Fibroblast of mammary gland (primary cell): ENCODE measurements at regions not wholly inside any gene's neighbourhood (a gene's known extent, or its start where the extent isn't known, plus 50 kb on each side); places are given as distances from the start of the nearest gene placed in this dataset.

ENCODE experiments used
- DNase-seq: peaks from one replicate; pipeline ENCODE4 v3.0.0-alpha.2; 2010; ENCODE audit warnings: low read depth
- H3K4me3 ChIP-seq: 2 replicates; pipeline ENCODE4 v1.5.1; 2011; ENCODE audit warnings: low read depth, mild to moderate bottlenecking, low read length, moderate library complexity; ENCODE audit not compliant: control insufficient read depth
- TF ChIP-seq, protein P1 (sequence below): conservative IDR thresholded peaks from 2 replicates; pipeline ENCODE4 v1.5.1; 2011; ENCODE audit warnings: low read depth, low read length, inconsistent platforms; ENCODE audit not compliant: control insufficient read depth, insufficient read depth

DNA sequence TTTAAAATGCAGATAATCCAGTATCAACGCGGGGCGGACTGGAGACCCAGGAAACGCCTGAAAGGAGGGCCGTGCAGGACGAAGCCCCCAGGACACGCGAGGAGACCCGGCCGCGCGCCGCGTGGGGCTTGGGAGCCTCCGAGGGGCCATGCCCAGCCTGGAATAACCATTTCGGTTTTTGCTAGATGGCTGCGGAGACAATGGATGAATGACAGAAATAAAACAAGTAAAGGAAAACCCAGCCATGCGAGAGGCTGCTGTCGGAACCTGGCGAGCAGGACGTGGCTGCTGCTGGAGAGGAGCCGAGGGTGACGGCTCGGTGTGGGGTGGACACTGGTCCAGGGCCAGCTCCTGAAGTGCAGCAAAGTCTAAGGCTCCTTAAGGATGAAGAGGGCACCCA lies 227.2 kb upstream of the ADARB2 start:
- no peak overlapping the region for H3K4me3 ChIP-seq
- DNase-seq: no peak
- TF ChIP-seq, protein P1, sequence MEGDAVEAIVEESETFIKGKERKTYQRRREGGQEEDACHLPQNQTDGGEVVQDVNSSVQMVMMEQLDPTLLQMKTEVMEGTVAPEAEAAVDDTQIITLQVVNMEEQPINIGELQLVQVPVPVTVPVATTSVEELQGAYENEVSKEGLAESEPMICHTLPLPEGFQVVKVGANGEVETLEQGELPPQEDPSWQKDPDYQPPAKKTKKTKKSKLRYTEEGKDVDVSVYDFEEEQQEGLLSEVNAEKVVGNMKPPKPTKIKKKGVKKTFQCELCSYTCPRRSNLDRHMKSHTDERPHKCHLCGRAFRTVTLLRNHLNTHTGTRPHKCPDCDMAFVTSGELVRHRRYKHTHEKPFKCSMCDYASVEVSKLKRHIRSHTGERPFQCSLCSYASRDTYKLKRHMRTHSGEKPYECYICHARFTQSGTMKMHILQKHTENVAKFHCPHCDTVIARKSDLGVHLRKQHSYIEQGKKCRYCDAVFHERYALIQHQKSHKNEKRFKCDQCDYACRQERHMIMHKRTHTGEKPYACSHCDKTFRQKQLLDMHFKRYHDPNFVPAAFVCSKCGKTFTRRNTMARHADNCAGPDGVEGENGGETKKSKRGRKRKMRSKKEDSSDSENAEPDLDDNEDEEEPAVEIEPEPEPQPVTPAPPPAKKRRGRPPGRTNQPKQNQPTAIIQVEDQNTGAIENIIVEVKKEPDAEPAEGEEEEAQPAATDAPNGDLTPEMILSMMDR: no peak

DNA sequence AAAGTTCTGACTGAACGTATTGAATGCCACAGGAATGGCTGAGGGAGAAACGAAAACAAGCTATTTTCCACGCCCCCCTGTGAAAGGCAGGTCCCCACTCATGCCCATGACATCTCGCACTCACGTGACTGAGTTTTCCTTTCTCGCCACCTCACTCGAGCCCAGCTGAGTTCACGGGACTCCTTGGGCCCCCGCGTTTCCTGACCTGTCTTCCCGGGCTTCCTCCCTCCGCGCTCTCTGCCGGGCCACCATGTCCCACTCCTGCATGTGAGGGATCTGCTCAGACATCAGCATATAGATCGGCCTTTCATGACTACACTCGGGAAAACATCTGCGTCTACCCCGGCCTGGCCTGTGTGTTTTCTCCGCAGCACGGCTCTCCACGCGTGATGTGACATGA lies 226.0 kb upstream of the ADARB2 start:
- H3K4me3 ChIP-seq: no peak overlapping the region
- DNase-seq: no peak
- TF ChIP-seq, protein P1: no peak

DNA sequence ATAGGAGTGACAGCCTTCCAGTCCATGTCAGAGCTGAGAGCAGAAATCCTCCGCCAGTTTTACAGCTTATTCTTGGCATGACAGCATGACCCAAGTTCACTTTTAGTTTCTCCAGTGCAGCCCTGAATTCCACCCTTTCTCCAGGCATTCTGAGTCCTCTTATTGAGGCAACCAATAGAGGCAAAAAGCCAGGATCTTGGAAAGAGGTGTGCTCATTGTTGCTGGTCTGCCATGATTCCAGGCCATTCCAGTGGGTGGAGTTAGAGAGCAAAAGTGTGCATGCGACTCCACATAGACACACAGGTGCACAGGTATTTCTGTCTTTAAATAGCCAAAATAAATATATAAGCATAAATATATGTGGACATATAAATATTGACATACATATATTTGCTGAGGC lies 224.7 kb upstream of the ADARB2 start:
- TF ChIP-seq, protein P1: no peak
- no peak for DNase-seq

DNA sequence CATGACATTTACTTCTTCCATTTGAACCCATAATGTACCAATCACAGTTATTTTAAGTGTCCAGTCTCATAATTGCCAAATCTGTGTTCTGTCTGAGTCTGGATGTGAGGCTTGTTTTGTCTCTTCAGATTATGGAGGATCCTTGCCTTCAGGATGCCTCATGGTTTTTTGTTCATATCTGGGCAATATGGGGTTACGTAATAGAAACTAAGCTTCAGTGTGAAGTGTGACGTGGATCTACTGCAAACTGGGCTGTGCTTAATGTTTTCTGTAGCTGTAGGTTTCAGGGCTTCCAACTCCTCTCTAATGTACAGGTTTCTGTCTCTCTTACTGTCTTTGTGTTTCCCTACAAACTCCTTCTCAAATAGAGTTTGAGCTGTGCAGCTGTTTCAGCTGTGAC lies 223.7 kb upstream of the ADARB2 start:
- no peak for DNase-seq
- no peak overlapping the region for H3K4me3 ChIP-seq
- TF ChIP-seq, protein P1: no peak

More for the DNA sequence above, 224.7 kb upstream of the ADARB2 start:
- no peak overlapping the region for H3K4me3 ChIP-seq

DNA sequence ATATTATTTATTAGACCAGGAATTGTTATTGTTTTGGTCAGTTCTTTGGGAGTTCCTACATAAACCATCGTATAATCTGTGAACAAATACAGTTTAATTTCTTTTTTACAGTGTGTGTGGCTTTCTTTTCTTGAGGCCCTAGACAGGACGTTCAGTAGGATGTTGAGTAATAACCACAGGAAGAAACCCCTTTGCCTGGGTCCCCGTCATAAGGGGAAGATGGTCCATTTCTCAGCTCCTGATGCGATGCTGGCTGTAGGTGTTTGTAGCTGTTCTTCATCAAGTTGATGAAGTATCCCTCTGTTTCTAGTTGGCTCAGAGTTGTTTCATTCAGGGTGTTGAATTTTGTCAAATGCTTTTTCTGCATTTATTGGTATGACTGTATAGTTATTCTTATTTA lies 219.7 kb upstream of the ADARB2 start:
- no peak overlapping the region for H3K4me3 ChIP-seq
- no peak for DNase-seq
- TF ChIP-seq, protein P1: no peak

DNA sequence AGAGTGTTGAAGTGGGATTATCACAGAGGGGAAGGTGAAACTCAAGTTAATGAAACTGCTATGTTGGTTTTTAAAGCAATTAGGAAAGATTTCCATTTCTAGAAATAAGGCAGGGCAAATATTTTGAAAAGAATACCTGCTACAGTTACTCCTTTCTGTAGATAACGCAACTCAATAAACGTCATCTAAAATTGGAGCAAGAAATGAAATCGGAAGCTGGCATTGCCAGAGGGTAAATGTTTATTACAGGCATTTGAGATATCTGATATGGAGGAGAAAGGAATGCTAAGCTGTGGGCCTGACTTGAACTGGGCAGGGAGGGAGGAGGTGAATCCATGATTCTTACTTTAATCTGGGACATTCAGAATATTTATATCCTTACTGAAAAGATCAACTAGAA lies 217.0 kb upstream of the ADARB2 start:
- H3K4me3 ChIP-seq: no peak overlapping the region
- DNase-seq: no peak
- TF ChIP-seq, protein P1: no peak
